ENCODE measurements at regions not wholly inside any gene's neighbourhood (a gene's known extent, or its start where the extent isn't known, plus 50 kb on each side); places are given as distances from the start of the nearest gene placed in this dataset.

DNA sequence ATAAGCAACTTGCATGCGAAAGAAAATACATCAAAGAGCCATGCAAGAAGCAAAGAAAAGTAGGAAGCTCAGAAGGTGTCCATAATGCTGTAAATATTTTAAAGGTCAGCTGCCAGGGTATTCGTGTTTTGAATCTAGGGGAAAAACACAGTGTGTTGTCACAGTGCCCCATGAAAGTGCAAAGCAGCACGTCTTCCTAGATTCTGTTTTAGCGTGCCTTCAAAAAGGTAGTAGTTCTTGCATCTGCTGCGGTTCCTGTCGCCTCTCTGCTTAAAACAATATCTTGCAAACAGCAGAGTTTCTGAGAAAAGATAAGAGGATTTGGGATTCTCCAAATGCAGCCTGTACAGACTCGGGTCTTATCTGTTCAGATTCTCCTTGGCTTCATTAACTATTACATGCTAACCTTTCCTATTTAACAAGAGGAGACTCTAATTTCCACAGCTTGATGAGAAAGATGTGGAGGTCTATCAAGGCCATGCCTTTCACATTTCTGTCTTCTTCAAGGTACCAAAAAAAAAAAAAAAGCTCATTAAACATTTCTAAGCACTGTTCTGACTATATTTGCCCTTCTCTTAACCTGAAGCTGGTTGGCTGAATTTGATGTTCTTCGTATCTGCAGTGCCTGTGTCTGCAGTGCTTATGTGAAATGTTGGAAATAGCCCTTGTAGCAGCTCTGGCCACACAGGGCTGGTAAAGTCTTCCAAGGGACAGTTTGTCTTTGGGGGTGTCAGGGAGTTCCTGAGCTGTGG lies 297.5 kb downstream of the ADGB start:
- TF ChIP-seq, protein P1, sequence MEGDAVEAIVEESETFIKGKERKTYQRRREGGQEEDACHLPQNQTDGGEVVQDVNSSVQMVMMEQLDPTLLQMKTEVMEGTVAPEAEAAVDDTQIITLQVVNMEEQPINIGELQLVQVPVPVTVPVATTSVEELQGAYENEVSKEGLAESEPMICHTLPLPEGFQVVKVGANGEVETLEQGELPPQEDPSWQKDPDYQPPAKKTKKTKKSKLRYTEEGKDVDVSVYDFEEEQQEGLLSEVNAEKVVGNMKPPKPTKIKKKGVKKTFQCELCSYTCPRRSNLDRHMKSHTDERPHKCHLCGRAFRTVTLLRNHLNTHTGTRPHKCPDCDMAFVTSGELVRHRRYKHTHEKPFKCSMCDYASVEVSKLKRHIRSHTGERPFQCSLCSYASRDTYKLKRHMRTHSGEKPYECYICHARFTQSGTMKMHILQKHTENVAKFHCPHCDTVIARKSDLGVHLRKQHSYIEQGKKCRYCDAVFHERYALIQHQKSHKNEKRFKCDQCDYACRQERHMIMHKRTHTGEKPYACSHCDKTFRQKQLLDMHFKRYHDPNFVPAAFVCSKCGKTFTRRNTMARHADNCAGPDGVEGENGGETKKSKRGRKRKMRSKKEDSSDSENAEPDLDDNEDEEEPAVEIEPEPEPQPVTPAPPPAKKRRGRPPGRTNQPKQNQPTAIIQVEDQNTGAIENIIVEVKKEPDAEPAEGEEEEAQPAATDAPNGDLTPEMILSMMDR (IDR thresholded peaks at IDR 0.05): no peak
- no peak for TF ChIP-seq POLR2A (IDR thresholded peaks at IDR 0.05)

Measured in uterus (tissue), 2 donors.